GM19395 (cell line): ENCODE measurements at regions not wholly inside any gene's neighbourhood (a gene's known extent, or its start where the extent isn't known, plus 50 kb on each side); places are given as distances from the start of the nearest gene placed in this dataset.
"Not testable (repeated sequence)": the region's sequence is repeated elsewhere in the genome, so short reads cannot be mapped to it uniquely, and the experiment has no call there.

Source experiments
- ATAC-seq: cut with Tn5 transposase; IDR thresholded peaks from one replicate; pipeline ENCODE4 v1.9.1; 2021; ENCODE audit warnings: mild to moderate bottlenecking, moderate library complexity; ENCODE audit not compliant: unreplicated experiment

GRCh38 chr15:20272422-20273184, 269.0 kb downstream of the GOLGA6L6 start:
- no peak for ATAC-seq

- ATAC-seq = no peak
These were observed 270.0 kb downstream of the GOLGA6L6 start for GRCh38 chr15:20271647-20272046.

- ATAC-seq = not testable (repeated sequence)
These were observed 271.6 kb downstream of the GOLGA6L6 start for GRCh38 chr15:20269956-20270355.

GRCh38 chr15:20267996-20268395, 273.6 kb downstream of the GOLGA6L6 start:
- not testable (repeated sequence) for ATAC-seq

GRCh38 chr15:20267051-20267730, 274.4 kb downstream of the GOLGA6L6 start:
- ATAC-seq = not testable (repeated sequence)

- ATAC-seq = not testable (repeated sequence)
These were observed 275.9 kb downstream of the GOLGA6L6 start for GRCh38 chr15:20265710-20266109.

GRCh38 chr15:20261321-20262280, 280.0 kb downstream of the GOLGA6L6 start:
- ATAC-seq = not testable (repeated sequence)

- ATAC-seq = not testable (repeated sequence)
These were observed 280.9 kb downstream of the GOLGA6L6 start for GRCh38 chr15:20260650-20261049.

GRCh38 chr15:20259559-20260190, 281.9 kb downstream of the GOLGA6L6 start:
- ATAC-seq = not testable (repeated sequence)

GRCh38 chr15:20256394-20256793, 285.2 kb downstream of the GOLGA6L6 start:
- not testable (repeated sequence) for ATAC-seq

- ATAC-seq = not testable (repeated sequence)
These were observed 286.0 kb downstream of the GOLGA6L6 start for GRCh38 chr15:20255641-20256040.

GRCh38 chr15:20253047-20253615, 288.5 kb downstream of the GOLGA6L6 start:
- ATAC-seq = not testable (repeated sequence)

GRCh38 chr15:20252040-20252439, 289.6 kb downstream of the GOLGA6L6 start:
- ATAC-seq = not testable (repeated sequence)

GRCh38 chr15:20251214-20252005, 290.2 kb downstream of the GOLGA6L6 start:
- ATAC-seq = not testable (repeated sequence)

- ATAC-seq = not testable (repeated sequence)
These were observed 291.4 kb downstream of the GOLGA6L6 start for GRCh38 chr15:20250206-20250605.

GRCh38 chr15:20249677-20249970, 292.0 kb downstream of the GOLGA6L6 start:
- not testable (repeated sequence) for ATAC-seq

GRCh38 chr15:20248434-20248833, 293.2 kb downstream of the GOLGA6L6 start:
- ATAC-seq = not testable (repeated sequence)

- not testable (repeated sequence) for ATAC-seq
These were observed 294.5 kb downstream of the GOLGA6L6 start for GRCh38 chr15:20247137-20247536.

- not testable (repeated sequence) for ATAC-seq
These were observed 295.0 kb downstream of the GOLGA6L6 start for GRCh38 chr15:20246624-20247023.
